GM18511 (cell line): ENCODE measurements at regions not wholly inside any gene's neighbourhood (a gene's known extent, or its start where the extent isn't known, plus 50 kb on each side); places are given as distances from the start of the nearest gene placed in this dataset.
A peak's percentile ranks its signal among the peaks of the same experiment; 100 is the strongest.

Experiments
- ATAC-seq: cut with Tn5 transposase; IDR thresholded peaks from one replicate; pipeline ENCODE4 v1.9.1; 2021; ENCODE audit warnings: mild to moderate bottlenecking, moderate library complexity; ENCODE audit not compliant: unreplicated experiment

DNA sequence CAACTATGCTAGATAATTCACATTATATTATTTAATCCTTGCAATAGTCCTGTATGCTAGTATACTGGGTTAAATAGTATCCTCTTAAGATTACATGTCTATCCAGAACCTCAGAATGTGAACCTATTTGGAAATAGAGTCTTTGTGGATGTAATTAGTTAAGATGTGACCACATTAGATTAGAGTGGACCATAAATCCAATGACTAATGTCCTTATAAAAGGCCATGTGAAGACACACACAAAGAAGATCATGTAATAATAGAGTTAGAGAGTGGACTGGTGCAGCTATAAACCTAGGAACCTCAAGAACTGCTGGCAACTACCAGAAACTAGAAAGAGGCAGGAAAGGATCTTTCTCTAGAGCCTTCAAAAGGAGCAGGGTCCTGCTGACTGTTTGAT is 263.6 kb upstream of the PTGER4 start:
- no peak for ATAC-seq

DNA sequence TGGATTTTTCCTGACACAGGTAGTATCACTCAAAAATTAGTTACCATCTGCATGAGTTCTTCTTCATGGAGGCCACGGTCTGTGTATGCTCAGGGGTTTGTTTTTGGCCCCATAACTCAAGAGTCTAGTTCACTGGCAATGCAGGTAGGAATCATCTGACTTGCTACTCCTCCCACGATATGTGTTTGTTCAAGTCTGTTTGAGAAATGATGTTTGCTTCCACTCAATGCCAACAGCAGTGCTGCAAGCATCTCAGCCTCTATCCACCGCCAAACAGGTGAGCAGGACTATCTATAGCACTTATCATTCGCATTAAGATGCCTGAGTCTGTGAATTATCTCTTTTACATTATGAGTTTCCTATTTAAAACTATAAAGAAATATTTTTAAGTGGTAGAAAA is 264.8 kb upstream of the PTGER4 start:
- ATAC-seq, result no peak

DNA sequence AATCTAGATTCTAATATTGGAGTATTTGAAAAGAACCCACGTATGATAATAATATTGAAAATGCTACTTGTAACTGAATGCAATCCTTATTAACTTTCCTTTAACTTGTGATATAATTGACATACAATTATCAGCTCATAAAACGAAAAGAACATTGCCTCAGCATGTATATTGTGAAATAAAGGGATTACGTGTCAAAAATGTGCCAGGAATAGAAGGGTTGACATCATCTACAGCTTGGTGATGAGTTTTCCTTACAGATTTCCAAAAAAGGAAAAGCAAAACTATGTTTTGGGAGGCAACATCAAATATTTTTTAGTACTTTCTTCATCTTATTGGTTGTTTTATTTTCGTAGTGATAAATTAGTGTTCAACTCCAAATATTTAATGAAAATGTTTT is 266.0 kb upstream of the PTGER4 start:
- no peak for ATAC-seq

DNA sequence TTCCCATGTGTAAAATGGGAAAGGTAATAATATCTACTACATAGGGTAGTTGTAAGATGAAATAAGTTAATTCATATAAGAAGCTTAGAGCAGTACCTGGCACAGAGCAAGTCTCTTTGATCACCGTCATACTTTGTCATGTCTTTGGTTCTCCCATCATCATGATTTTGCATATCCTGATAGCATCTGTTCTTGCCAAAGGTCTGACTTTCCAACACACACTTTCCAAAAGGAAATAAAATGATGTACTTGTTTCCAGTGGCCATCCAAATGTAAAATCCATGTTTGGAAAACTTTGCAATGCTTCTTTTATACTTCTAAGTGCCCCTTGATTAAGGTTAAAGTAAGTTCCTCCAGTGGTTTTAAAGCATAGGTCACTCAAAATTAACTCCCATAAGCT is 266.9 kb upstream of the PTGER4 start:
- ATAC-seq, result no peak

DNA sequence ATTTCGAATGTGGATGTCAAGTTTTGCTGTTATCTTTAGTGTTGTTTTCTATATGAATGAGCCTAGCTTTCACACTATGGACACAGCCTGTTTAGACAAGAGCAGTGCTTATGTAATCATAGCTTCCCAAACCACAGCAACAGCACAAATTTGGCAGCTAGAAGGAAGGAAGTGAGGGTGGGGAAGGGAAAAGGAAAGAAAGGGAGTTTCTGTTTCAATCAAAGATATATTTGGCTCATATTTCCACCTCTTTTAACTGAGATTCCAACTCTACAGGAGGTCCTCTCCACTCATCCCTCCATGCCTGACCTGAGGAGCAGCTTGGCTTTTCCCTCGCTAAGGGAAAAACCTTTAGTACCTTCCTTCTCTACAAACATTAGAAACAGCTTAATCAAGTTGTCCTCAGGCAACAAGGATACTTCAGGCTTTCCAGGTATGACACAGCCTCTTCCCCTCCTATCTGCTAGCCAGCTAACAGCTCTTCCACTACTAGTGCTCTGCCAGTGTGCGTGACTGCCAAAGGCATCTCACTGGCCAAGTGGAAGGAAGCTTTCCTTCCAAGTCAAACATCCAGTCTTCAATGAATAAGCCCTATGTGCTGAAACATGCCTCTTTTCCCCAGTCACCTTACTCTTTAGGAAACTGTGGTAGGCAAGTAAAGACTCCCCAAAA is 268.6 kb upstream of the PTGER4 start:
- ATAC-seq, result no peak

DNA sequence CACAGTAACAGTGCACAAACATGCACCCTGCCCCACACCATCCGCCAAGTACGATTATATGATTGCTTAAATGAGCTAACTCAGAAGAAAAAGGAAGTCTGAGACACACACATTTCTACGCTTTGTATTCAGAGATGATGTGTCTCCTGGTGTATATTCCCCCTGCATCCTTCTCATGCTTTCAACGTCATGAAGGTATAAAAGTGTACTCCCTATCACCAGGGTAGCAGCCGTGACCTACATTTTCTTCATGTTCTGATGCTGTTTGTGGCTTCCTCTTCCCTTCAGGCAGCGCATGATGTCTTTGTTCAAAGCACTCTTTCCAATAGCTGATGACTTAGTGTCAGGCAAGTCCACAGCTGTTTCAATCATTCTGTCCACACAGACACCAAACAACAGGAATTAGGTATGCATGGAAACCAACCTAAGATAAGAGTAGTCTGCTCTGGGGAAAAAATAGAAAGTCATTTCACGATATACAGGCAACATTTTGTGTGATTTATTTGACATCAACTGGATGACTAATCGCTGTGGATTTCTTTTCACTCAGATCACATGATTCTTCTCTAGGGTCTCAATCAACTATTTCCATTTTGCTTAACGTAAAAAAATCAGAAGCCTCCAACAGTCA is 269.4 kb upstream of the PTGER4 start:
- ATAC-seq, result peak; percentile 49

DNA sequence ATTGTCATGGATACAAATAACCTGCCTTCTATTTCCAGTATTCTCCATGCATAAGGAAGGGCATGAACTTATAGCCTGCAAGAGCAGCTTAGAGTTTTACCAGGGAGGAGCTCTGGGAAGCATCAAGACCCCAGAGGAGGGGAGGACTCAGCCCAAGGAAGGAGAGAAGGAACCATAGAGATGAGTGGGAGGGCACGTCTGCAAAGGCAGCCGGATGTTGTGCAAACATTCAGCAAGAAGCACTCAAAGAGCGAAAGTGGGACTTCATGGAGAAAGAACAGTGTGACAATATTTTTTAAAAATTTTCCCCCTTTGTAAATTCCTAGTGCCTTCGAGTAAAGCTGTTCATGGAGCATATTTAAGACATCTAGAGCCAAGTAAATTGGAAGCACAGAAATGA is 270.1 kb upstream of the PTGER4 start:
- ATAC-seq, result no peak

DNA sequence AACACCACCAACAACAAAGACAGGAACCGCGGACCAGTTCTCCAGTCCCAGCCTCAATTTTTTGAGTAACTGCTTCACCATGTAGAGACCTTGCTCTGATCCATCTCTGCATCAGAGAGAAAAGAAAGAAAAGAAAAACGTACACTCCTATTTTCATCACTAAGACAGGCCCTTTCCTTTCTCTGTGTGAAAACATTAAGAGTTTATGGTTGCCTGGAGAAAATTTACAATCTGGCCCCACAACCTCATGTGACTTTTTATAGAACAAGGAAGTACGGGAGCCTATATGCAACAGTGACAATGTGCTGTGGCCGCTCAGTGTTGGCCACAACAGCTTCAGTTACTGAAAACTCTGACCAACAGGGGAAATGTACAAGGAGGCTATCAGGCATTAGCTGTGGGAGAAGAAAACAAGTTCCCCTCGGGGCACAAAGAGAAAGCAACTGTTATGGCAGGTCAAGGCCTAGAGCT is 272.9 kb upstream of the PTGER4 start:
- no peak for ATAC-seq

DNA sequence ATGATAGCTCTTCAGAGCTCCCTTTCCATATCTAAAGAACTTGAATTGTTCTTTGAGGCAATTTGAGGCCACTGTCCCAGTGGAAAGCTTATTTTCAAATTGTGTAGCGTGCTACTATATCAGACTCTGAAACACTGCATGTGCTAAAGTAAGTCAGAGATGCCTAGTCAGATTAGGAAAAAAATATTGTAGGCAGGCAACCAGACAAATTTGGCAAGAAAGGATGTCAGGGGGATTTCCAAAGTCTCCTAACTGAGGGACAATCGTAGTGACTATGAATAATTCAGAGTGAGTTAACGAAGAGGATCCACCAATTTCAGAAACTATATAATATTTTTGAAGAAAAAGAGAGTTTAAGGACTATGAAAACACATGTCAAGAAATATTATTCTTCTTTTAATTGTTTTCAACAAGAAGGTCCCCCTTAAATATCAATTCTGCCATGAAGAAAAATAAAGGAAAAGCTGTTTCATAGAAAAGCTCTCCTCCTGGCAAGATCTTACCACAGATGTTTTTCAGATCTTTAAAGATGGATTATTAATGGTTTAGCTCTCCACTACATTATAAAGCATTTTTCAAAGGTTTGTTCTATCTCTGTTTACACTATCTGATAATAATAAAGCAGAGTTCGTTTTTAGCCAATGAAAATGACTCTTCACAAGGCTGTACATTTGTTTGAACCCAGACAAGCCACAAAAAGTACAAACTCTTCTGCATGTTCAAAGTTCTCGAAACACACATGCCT is 273.5 kb upstream of the PTGER4 start:
- no peak for ATAC-seq

DNA sequence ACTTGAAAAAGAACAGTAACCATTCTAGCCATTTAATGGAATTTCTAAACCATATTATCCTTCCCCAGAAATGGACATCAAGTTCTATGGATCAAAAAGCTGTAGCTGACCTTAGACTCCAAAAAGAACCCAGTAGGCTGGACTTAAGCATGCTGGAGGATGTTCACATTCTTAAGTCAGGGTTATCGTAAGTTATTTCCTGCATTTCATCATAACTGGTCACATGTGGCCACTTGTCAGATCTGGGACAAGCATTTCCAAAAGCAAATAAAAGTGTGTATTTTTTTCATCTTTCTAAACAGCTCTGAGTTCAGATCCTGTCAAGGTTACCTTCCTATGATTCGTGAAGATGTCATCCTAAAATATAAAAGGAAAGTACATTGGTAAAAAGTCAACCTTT is 274.5 kb upstream of the PTGER4 start:
- no peak for ATAC-seq

DNA sequence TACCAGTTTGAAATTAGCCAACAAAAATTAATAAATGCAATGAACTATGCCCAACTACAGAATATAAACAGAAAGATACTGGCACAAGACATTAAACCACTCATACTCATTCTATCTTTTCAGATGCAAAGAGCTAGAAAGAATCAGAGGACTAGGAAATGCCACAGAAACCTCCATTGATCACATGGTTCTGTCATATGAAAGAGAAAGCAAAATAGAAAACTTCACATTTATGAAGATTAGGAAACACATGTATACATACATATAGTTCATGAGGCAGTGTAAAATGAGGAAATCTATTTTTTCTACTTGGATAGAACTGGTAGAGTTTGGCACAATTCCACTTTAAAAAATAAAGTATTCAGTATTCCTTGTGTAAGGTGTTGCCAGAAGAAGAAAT is 275.1 kb upstream of the PTGER4 start:
- peak; percentile 66 for ATAC-seq

DNA sequence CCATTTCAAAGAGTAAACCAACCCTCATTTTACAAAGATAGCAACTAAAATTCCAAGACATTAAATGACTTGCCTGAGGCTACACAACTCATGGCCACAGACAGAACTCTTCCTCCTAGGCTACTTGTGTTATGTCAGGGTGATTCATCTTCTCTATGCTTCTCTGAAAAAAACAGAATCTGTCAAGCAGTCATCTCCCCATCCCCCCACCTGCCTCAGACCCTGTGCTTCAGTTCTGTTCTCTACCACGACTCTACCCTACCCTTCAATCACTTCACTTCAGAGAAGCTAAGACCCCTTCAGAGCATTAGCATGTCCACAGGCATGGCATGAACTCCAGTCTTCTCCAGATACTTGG is 277.7 kb upstream of the PTGER4 start:
- no peak for ATAC-seq

DNA sequence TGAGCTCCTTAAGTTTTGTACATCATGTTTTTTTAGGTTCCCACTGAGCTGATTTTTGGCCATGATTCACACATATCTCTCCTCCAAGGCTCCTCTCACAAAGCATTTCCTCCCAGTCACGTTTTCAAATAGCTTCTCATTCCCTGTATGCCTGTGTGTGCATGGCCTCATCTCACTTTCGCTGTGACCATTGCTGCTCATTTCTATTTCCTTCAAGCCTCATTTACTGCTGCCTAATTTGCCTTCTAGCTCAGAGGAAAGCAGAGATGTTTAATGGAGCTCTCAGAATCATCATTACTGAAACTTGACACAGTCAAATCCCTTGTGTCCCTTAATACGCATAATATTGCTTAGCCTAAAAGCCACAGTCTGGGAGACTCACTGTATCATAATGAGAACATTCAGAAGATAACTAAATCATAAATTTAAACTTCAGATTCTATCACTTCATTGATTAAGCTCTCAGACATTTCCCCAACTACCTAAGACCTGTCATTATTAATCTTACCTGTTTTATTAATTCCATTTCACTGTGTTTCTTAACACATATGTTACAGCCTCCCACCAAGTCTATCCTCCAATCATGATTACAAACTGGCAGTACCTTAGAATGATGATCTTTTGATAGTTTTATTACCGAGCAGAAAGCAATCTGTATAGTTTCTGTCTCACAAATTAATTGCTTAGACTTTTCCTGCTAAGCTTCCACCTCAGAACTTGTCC is 278.3 kb upstream of the PTGER4 start:
- peak; percentile 78 for ATAC-seq

DNA sequence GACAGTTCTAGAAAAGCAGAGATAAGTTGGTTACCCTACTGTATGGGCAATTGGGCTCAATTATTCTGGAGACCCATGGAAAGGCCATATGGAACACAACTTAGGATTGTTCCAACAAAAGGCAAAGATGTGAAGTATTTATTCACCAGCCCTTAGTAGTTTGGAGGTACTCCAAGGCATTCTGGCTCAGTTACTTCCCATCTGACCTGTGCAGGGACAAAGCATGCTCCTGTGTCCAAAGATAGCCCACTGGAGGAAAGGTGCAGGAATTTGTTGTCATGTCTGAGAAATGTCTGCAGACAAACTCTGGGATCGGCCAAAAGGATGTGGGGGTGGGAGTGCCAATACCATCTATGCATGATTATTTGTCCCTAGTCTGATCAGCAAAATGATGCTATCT is 279.5 kb upstream of the PTGER4 start:
- ATAC-seq, result no peak

DNA sequence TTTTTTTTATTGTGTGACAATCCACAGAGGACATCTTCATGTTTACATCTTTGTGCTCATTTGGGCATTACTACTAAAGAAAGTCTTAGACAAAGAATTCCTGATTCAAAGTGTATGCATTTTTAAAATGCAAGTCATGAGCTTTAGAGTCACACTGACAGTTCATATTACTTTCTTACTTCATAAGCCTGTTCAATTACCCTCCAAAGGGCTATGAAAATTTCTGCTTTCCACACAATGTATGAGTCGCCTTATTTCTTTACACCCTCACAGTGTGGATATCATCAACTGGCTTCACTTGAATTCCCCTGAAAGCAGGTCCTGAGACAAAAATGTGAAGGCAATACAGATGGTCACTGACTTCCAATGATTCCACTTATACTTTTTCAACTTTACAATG is 280.4 kb upstream of the PTGER4 start:
- ATAC-seq, result no peak

DNA sequence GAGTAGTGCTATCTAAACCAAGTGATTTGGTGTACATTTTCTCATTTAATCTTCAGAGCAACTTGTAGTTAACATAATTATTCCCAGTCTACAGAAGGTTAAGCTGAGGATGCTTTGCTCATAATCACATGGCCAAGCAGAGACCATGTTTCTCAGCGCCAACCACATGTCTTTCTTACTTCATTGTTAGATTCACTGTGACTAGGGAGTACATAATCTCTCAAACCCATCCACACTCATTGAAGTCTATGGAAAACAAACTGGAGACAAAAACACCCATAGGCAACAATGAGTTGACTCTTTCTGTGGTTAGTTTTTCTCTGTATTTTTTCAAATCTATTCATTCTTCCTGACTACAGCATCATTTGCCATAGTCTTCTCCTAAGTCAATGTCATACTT is 281.7 kb upstream of the PTGER4 start:
- ATAC-seq, result no peak

DNA sequence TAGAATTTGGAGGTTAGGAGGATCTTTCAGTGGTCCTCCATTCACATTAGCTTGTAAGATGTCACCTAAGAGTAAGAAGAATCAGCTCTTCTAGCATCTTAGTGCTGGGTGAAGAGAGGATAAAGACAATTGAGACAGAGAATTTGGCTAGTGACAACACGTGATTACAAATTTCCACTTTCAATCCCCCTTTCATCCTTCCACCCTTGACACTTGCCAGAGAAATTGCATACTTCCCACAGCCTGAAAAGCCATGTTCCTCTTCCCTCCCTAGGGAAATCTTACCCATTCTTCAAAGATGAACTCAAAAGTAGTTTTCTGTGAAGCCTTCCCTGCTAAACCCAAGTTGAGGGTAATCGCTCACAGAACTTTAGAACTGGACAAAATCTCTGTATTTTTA is 282.6 kb upstream of the PTGER4 start:
- no peak for ATAC-seq

DNA sequence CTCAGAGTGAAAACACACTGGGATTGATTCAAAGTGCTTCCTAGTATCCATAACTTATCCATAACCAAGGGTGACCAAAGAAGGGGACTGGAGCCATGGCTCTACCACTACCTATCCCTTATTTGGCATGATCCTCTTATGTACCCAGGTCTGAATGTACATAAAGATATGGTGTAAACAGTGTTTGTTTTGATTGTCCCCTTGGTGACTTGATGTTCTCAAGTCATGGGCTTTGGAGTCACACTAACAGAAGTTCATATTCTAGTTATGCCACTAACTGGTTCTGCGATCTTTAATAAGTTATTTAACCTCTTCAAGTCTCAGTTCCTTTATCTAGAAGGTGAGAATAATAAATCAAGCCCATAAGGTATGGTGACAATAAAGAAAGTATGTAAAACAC is 283.4 kb upstream of the PTGER4 start:
- ATAC-seq, result no peak

DNA sequence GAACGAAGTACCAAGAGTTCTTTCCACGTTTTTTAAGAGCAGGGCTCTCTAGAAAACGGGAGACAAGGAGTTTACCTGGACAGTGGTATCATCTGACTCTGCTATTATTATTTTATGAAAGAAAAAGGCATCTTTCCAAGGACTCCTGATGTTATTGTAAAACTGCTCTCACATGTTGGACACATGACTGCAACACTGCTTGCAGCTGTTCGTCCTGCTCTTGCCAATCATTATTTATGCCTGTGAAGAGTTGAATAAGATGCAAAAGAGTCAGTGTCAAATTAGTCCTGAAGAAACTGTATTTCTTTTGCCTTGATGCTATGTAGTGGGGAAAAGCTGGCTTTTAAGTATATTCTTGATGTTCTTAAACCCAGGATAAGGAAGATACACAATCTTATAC is 284.5 kb upstream of the PTGER4 start:
- no peak for ATAC-seq

DNA sequence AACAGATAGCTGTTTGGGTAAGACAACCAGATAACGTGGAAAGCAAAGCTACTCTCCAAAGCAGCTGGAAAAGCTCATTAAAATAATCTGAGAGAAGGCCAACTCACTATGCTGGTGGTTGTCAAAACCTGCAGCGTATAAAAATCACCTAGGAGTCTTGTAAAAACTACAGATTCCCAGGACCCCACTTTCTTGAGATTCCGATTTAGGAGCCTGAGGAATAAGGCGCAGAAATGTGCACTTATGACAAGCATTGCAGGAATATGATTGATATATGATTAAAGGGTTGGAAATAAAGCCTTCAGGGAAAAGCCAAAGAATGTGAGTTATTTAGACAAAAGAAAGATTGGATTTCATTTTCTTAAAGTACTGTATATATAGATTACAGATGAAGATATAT is 285.0 kb upstream of the PTGER4 start:
- ATAC-seq, result no peak

DNA sequence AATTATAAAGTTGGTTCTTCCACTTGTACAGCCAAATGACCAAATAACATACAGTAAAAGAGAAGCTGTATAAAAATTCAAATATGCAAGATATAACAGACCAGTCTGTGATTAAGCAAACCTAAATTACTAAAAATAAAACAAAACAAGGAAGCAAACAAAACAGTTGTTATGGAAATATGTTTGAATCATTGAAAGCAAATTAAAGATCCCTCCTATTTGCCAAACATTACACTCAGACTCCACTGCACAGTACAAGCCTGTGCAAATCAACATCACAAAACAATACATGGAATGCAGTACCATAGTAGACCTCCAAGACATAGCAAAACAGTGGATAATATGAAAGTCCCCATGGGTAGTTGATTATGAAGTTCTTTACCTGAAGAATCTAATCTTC is 288.1 kb upstream of the PTGER4 start:
- no peak for ATAC-seq
